ENCODE measurements at regions not wholly inside any gene's neighbourhood (a gene's known extent, or its start where the extent isn't known, plus 50 kb on each side); places are given as distances from the start of the nearest gene placed in this dataset.

DNA sequence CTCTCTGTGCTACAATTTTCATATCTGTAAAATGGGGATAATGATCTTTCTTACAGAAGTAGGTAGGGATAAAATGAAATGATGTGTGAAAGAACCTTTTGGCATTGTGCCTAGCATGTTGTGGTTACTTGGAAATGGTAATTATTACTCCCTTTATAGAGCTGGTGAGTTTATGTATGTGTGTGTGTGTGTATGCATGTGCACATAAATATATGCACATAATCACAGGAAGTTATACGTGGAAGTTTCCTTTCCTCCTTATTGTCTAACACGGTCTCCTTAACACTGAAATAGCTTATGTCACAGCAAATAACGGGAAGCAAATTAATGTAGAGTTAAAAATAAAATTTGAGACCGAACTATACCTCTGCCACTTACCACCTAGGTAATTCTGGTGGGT lies 163.7 kb upstream of the ZBED5 start:
- Histone ChIP-seq H3K4me3 (ENCODE audit: low read depth, low read length) (no peak overlapping the region), H3K9me3 (no peaks in the 10 kb centered on the region), H3K4me1 (no peaks in the 10 kb centered on the region), H3K36me3 (no peaks in the 10 kb centered on the region), H3K27me3 (no peaks in the 10 kb centered on the region)
- TF ChIP-seq, protein P1, sequence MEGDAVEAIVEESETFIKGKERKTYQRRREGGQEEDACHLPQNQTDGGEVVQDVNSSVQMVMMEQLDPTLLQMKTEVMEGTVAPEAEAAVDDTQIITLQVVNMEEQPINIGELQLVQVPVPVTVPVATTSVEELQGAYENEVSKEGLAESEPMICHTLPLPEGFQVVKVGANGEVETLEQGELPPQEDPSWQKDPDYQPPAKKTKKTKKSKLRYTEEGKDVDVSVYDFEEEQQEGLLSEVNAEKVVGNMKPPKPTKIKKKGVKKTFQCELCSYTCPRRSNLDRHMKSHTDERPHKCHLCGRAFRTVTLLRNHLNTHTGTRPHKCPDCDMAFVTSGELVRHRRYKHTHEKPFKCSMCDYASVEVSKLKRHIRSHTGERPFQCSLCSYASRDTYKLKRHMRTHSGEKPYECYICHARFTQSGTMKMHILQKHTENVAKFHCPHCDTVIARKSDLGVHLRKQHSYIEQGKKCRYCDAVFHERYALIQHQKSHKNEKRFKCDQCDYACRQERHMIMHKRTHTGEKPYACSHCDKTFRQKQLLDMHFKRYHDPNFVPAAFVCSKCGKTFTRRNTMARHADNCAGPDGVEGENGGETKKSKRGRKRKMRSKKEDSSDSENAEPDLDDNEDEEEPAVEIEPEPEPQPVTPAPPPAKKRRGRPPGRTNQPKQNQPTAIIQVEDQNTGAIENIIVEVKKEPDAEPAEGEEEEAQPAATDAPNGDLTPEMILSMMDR (IDR thresholded peaks at IDR 0.05; ENCODE audit: low read depth, low read length) = no peak
- no peak for DNase-seq

DNA sequence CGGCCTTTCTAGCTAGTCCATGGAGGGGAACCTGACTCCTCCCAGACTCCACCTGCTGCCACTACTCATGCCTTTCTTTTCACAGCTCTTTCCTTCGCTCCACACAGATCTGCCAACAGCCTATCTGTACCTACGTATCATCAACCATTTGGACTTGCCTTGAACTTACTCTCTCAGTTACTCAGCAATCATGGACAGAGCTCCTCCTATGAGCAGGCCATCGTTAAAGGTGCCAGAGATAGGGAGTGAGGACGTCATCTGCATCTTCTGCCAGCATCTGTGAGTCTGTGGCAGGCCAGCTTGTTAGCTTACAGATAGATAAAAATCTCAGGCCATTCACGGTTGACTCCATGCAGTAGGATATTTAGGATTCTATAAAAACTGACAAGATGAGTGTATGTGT lies 162.9 kb upstream of the ZBED5 start:
- Histone ChIP-seq H3K36me3 (no peaks in the 10 kb centered on the region), H3K4me3 (ENCODE audit: low read depth, low read length) (no peak overlapping the region), H3K9me3 (no peaks in the 10 kb centered on the region), H3K27me3 (no peaks in the 10 kb centered on the region), H3K4me1 (no peaks in the 10 kb centered on the region)
- TF ChIP-seq, protein P1 (IDR thresholded peaks at IDR 0.05; ENCODE audit: low read depth, low read length) = no peak
- peak; percentile 11 for DNase-seq

DNA sequence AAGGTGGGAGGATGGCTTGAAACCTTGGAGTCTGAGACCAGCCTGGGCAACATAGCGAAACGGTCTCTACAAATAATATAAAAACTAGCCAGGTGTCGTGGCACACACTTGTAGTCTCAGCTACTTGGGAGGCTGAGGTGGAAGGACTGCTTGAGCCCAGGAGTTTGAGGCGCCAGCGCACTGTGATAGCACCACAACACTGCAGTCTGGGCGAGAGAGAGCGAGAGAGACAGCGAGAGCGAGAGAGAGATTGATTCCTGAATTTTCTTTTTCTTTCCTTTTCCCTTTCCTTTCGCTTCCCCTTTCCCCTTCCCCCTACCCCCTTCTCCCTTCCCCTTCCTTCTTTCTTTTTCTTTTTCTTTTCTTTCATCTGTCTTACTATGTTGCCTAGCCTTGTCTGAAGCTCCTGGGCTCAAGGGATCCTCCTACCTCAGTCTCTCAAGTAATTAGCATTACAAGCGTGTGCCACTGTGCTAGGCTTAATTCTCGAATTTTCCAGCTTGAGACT lies 162.4 kb upstream of the ZBED5 start:
- TF ChIP-seq, protein P1 (IDR thresholded peaks at IDR 0.05; ENCODE audit: low read depth, low read length) = no peak
- Histone ChIP-seq H3K27me3 (no peaks in the 10 kb centered on the region), H3K4me3 (ENCODE audit: low read depth, low read length) (no peak overlapping the region), H3K4me1 (no peaks in the 10 kb centered on the region), H3K9me3 (no peaks in the 10 kb centered on the region), H3K36me3 (no peaks in the 10 kb centered on the region)
- DNase-seq = no peak

DNA sequence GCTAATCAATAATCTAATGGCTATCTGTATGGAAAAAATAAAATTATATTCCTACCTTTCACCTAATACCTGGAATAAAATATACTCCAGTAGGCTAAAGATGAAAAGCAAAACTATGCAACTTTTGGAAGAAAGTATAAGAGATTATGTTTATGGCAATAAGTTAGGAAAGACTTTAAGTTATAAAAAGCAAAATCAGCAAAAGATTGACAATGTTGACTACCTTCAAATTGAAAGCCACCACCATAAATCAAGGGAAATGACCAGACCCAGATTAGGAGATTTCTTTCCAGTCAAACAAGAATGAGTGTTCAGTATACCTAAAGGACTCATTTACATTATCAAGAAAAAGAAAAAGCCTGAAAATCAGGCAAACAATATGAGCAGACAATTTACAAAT lies 159.1 kb upstream of the ZBED5 start:
- DNase-seq = no peak
- no peaks in the 10 kb centered on the region for H3K27me3 ChIP-seq
- H3K4me3 ChIP-seq (ENCODE audit: low read depth, low read length) = no peak overlapping the region
- H3K9me3 ChIP-seq = no peaks in the 10 kb centered on the region
- no peaks in the 10 kb centered on the region for H3K36me3 ChIP-seq
- H3K4me1 ChIP-seq = no peaks in the 10 kb centered on the region
- TF ChIP-seq, protein P1 (IDR thresholded peaks at IDR 0.05; ENCODE audit: low read depth, low read length) = no peak

DNA sequence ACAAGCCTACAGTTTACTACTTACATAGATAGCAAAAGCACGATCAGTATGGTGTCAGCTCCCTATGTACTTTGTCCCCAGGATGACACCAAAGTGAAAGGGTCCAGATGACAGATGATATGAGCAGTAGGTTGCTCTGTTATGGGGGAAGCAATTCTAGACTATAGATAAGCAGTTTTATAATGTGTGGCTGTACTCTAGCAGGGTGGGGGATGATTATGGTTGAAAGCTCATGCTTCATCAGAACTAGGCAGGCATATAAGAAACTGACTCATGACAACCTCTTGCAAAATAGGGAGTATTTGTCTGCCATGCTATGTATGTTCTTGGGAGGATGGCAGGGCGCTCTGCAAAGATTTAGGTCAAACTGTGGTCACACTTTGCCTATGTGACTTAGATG lies 158.2 kb upstream of the ZBED5 start:
- TF ChIP-seq, protein P1 (IDR thresholded peaks at IDR 0.05; ENCODE audit: low read depth, low read length) = no peak
- no peaks in the 10 kb centered on the region for H3K9me3 ChIP-seq

DNA sequence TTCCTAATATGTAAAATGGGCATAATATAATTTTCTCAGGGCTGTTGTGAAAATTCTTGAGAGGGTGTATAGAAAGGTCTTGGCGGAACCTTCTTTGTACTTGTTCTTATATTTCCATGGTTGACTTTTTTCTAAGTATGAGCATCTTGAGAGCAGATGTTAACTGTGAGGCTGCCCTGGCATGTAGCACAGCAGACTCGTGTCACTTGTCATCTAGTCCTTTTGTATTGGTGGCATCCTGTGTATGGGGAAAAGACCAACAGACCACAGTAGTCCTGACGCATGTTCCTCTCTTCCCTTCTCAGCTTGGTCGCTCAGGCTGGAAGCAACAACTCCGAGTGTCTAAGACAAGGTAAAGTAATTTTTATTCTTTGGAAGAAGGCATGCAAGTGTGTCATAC lies 153.8 kb upstream of the ZBED5 start:
- DNase-seq = no peak
- Histone ChIP-seq H3K4me3 (ENCODE audit: low read depth, low read length) (no peak overlapping the region), H3K27me3 (no peaks in the 10 kb centered on the region), H3K4me1 (no peaks in the 10 kb centered on the region), H3K9me3 (no peaks in the 10 kb centered on the region), H3K36me3 (no peaks in the 10 kb centered on the region)
- TF ChIP-seq, protein P1 (IDR thresholded peaks at IDR 0.05; ENCODE audit: low read depth, low read length) = no peak

More for the DNA sequence above, 158.2 kb upstream of the ZBED5 start:
- Histone ChIP-seq H3K4me3 (ENCODE audit: low read depth, low read length) (no peak overlapping the region), H3K36me3 (no peaks in the 10 kb centered on the region), H3K4me1 (no peaks in the 10 kb centered on the region), H3K27me3 (no peaks in the 10 kb centered on the region)
- no peak for DNase-seq
